T-helper 2 cell treated with Interferon-gamma antibody and Interleukin-4, amounts not matched to agents 5 μg/mL and 100 μg/mL, for 36 hours (primary cell): ENCODE measurements at regions not wholly inside any gene's neighbourhood (a gene's known extent, or its start where the extent isn't known, plus 50 kb on each side); places are given as distances from the start of the nearest gene placed in this dataset.
"Not testable (repeated sequence)": the region's sequence is repeated elsewhere in the genome, so short reads cannot be mapped to it uniquely, and the experiment has no call there.

Experiments
- DNase-seq: peaks from one replicate; pipeline ENCODE4 v3.0.0; 2021; ENCODE audit warnings: low spot score
- H3K27ac Mint-ChIP-seq: one replicate; pipeline ENCODE4 v1.8.0; 2021; ENCODE audit warnings: mild to moderate bottlenecking, mixed read lengths
- H3K27me3 Mint-ChIP-seq: one replicate; pipeline ENCODE4 v1.8.0; 2021; ENCODE audit warnings: low read depth, mixed read lengths
- H3K36me3 Mint-ChIP-seq: one replicate; pipeline ENCODE4 v1.8.0; 2021; ENCODE audit warnings: low read depth, mixed read lengths
- H3K4me1 Mint-ChIP-seq: one replicate; pipeline ENCODE4 v1.8.0; 2021; ENCODE audit warnings: low read depth, mixed read lengths
- H3K4me3 Mint-ChIP-seq: one replicate; pipeline ENCODE4 v1.8.0; 2022; ENCODE audit warnings: mild to moderate bottlenecking, moderate library complexity, mixed read lengths
- H3K9me3 Mint-ChIP-seq: one replicate; pipeline ENCODE4 v1.8.0; 2021; ENCODE audit warnings: mixed read lengths

GRCh38 chr1:116185161-116185701 is 74.0 kb downstream of the MAB21L3 start:
- no peaks in the 10 kb centered on the region for H3K36me3 Mint-ChIP-seq
- peaks cover 10% of the 10 kb centered on the region for H3K27me3 Mint-ChIP-seq
- H3K27ac Mint-ChIP-seq, result no peak overlapping the region
- H3K9me3 Mint-ChIP-seq, result no peaks in the 10 kb centered on the region
- no peak for DNase-seq
- no peak overlapping the region for H3K4me3 Mint-ChIP-seq
- H3K4me1 Mint-ChIP-seq, result peaks cover 4% of the 10 kb centered on the region

- Mint-ChIP-seq H3K36me3 (no peaks in the 10 kb centered on the region), H3K27ac (no peak overlapping the region)
These were observed 78.3 kb downstream of the MAB21L3 start for GRCh38 chr1:116189481-116189880.

GRCh38 chr1:116191294-116191693 is 80.1 kb downstream of the MAB21L3 start:
- Mint-ChIP-seq H3K36me3 (no peaks in the 10 kb centered on the region), H3K4me1 (no peaks in the 10 kb centered on the region), H3K9me3 (no peaks in the 10 kb centered on the region), H3K27ac (no peak overlapping the region), H3K27me3 (peaks cover 21% of the 10 kb centered on the region), H3K4me3 (no peak overlapping the region)
- DNase-seq, result no peak

More at GRCh38 chr1:116189481-116189880, 78.3 kb downstream of the MAB21L3 start:
- no peaks in the 10 kb centered on the region for H3K4me1 Mint-ChIP-seq
- H3K27me3 Mint-ChIP-seq, result peaks cover 23% of the 10 kb centered on the region
- no peaks in the 10 kb centered on the region for H3K9me3 Mint-ChIP-seq
- no peak for DNase-seq
- H3K4me3 Mint-ChIP-seq, result no peak overlapping the region

GRCh38 chr1:116193768-116194167 is 82.6 kb downstream of the MAB21L3 start:
- Mint-ChIP-seq H3K27ac (no peak overlapping the region), H3K9me3 (no peaks in the 10 kb centered on the region), H3K4me3 (no peak overlapping the region), H3K4me1 (no peaks in the 10 kb centered on the region), H3K27me3 (peaks cover 23% of the 10 kb centered on the region), H3K36me3 (no peaks in the 10 kb centered on the region)
- DNase-seq, result no peak

GRCh38 chr1:116194568-116194967 is 83.4 kb downstream of the MAB21L3 start:
- H3K4me3 Mint-ChIP-seq, result no peak overlapping the region
- H3K9me3 Mint-ChIP-seq, result no peaks in the 10 kb centered on the region
- no peak for DNase-seq
- H3K27me3 Mint-ChIP-seq, result peaks cover 24% of the 10 kb centered on the region
- no peak overlapping the region for H3K27ac Mint-ChIP-seq
- H3K36me3 Mint-ChIP-seq, result no peaks in the 10 kb centered on the region
- H3K4me1 Mint-ChIP-seq, result no peaks in the 10 kb centered on the region

- DNase-seq, result no peak
- H3K4me1 Mint-ChIP-seq, result no peaks in the 10 kb centered on the region
- H3K4me3 Mint-ChIP-seq, result no peak overlapping the region
- H3K9me3 Mint-ChIP-seq, result no peaks in the 10 kb centered on the region
- no peaks in the 10 kb centered on the region for H3K36me3 Mint-ChIP-seq
- peaks cover 25% of the 10 kb centered on the region for H3K27me3 Mint-ChIP-seq
- no peak overlapping the region for H3K27ac Mint-ChIP-seq
These were observed 84.1 kb downstream of the MAB21L3 start for GRCh38 chr1:116195077-116195868.

- H3K36me3 Mint-ChIP-seq, H3K27ac Mint-ChIP-seq, DNase-seq, H3K4me1 Mint-ChIP-seq, H3K9me3 Mint-ChIP-seq, H3K4me3 Mint-ChIP-seq: not testable (repeated sequence)
- H3K27me3 Mint-ChIP-seq, result peaks cover 27% of the 10 kb centered on the region
These were observed 89.1 kb downstream of the MAB21L3 start for GRCh38 chr1:116200343-116200742.

GRCh38 chr1:116201911-116202310 is 90.7 kb downstream of the MAB21L3 start:
- Mint-ChIP-seq H3K36me3 (no peaks in the 10 kb centered on the region), H3K4me3 (no peak overlapping the region), H3K27ac (no peak overlapping the region), H3K4me1 (no peaks in the 10 kb centered on the region), H3K9me3 (no peaks in the 10 kb centered on the region), H3K27me3 (peaks cover 24% of the 10 kb centered on the region)
- DNase-seq, result no peak

GRCh38 chr1:116203181-116203723 is 92.1 kb downstream of the MAB21L3 start:
- H3K4me3 Mint-ChIP-seq, result no peak overlapping the region
- H3K36me3 Mint-ChIP-seq, result no peaks in the 10 kb centered on the region
- H3K27me3 Mint-ChIP-seq, result peaks cover 18% of the 10 kb centered on the region

GRCh38 chr1:116203920-116204319 is 92.7 kb downstream of the MAB21L3 start:
- H3K4me3 Mint-ChIP-seq, result no peak overlapping the region
- H3K27ac Mint-ChIP-seq, result no peak overlapping the region
- H3K27me3 Mint-ChIP-seq, result peaks cover 18% of the 10 kb centered on the region
- H3K36me3 Mint-ChIP-seq, result no peaks in the 10 kb centered on the region
- DNase-seq, result no peak
- H3K4me1 Mint-ChIP-seq, result no peaks in the 10 kb centered on the region
- no peaks in the 10 kb centered on the region for H3K9me3 Mint-ChIP-seq

More at GRCh38 chr1:116203181-116203723, 92.1 kb downstream of the MAB21L3 start:
- no peak overlapping the region for H3K27ac Mint-ChIP-seq
- no peak for DNase-seq
- no peaks in the 10 kb centered on the region for H3K9me3 Mint-ChIP-seq
- H3K4me1 Mint-ChIP-seq, result no peaks in the 10 kb centered on the region

- no peak overlapping the region for H3K27ac Mint-ChIP-seq
- H3K4me3 Mint-ChIP-seq, result no peak overlapping the region
- DNase-seq, result no peak
- no peaks in the 10 kb centered on the region for H3K4me1 Mint-ChIP-seq
- peaks cover 11% of the 10 kb centered on the region for H3K27me3 Mint-ChIP-seq
- H3K9me3 Mint-ChIP-seq, result no peaks in the 10 kb centered on the region
- H3K36me3 Mint-ChIP-seq, result no peaks in the 10 kb centered on the region
These were observed 94.9 kb downstream of the MAB21L3 start for GRCh38 chr1:116205941-116206679.

GRCh38 chr1:116207126-116207735 is 96.0 kb downstream of the MAB21L3 start:
- H3K36me3 Mint-ChIP-seq, result no peaks in the 10 kb centered on the region
- H3K4me3 Mint-ChIP-seq, result no peak overlapping the region
- H3K4me1 Mint-ChIP-seq, result no peaks in the 10 kb centered on the region
- peaks cover 8% of the 10 kb centered on the region for H3K27me3 Mint-ChIP-seq
- no peak overlapping the region for H3K27ac Mint-ChIP-seq
- DNase-seq, result no peak
- no peaks in the 10 kb centered on the region for H3K9me3 Mint-ChIP-seq

- Mint-ChIP-seq H3K27ac (no peak overlapping the region), H3K27me3 (peaks cover 8% of the 10 kb centered on the region)
These were observed 96.9 kb downstream of the MAB21L3 start for GRCh38 chr1:116208136-116208535.

GRCh38 chr1:116211294-116211693 is 100.1 kb downstream of the MAB21L3 start:
- no peak overlapping the region for H3K27ac Mint-ChIP-seq
- H3K27me3 Mint-ChIP-seq, result no peaks in the 10 kb centered on the region
- DNase-seq, result no peak
- no peaks in the 10 kb centered on the region for H3K4me1 Mint-ChIP-seq
- H3K4me3 Mint-ChIP-seq, result no peak overlapping the region
- H3K36me3 Mint-ChIP-seq, result no peaks in the 10 kb centered on the region
- H3K9me3 Mint-ChIP-seq, result no peaks in the 10 kb centered on the region

More at GRCh38 chr1:116208136-116208535, 96.9 kb downstream of the MAB21L3 start:
- Mint-ChIP-seq H3K36me3 (no peaks in the 10 kb centered on the region), H3K4me3 (no peak overlapping the region), H3K9me3 (no peaks in the 10 kb centered on the region), H3K4me1 (no peaks in the 10 kb centered on the region)
- no peak for DNase-seq
